22Rv1 (cell line): ENCODE measurements at regions not wholly inside any gene's neighbourhood (a gene's known extent, or its start where the extent isn't known, plus 50 kb on each side); places are given as distances from the start of the nearest gene placed in this dataset.

Experiments
- H3K27ac ChIP-seq: fragments of 450-650 bp; 2 replicates; pipeline ENCODE4 v1.5.1; 2017
- CTCF ChIP-seq: fragments of 450-650 bp; IDR thresholded peaks from 2 replicates; pipeline ENCODE4 v1.5.1; 2017; ENCODE audit warnings: mild to moderate bottlenecking
- ZFX ChIP-seq: fragments of 450-650 bp; IDR thresholded peaks from 2 replicates; pipeline ENCODE4 v1.6.1; 2017; ENCODE audit warnings: antibody characterized with exemption, borderline replicate concordance

GRCh38 chr2:107582487-107582886, 244.2 kb upstream of the RGPD4 start:
- TF ChIP-seq ZFX = no peak
- H3K27ac ChIP-seq = no peak overlapping the region

GRCh38 chr2:107584577-107584976, 242.1 kb upstream of the RGPD4 start:
- no peak for TF ChIP-seq CTCF
- H3K27ac ChIP-seq = no peak overlapping the region

DNA sequence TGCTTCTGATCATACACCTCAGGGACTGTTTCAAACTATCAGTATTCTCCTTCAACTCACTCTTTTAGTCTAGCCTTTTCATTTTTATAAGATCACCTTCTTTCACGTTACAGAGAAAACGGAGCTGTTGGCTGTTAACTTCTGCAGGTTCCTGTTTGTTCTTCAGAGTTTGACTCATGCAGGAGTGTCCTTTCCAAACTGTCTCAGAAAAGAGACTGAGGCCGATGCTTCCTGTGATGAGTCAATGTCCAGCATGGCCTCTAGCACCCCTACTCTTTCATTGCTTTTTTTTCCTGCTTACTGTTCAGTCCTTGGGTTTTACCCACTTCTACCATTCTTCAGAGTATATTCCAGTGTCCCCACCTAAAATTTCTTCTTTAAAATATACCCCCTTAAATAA, 240.8 kb upstream of the RGPD4 start:
- TF ChIP-seq CTCF (no peak), ZFX (no peak)
- H3K27ac ChIP-seq = no peak overlapping the region

- TF ChIP-seq CTCF (no peak), ZFX (no peak)
- H3K27ac ChIP-seq = no peak overlapping the region
Measured at GRCh38 chr2:107588181-107588580, 238.5 kb upstream of the RGPD4 start.

GRCh38 chr2:107589079-107589491, 237.6 kb upstream of the RGPD4 start:
- no peak overlapping the region for H3K27ac ChIP-seq
- TF ChIP-seq CTCF (no peak), ZFX (no peak)

GRCh38 chr2:107591561-107592279, 235.0 kb upstream of the RGPD4 start:
- no peak overlapping the region for H3K27ac ChIP-seq
- TF ChIP-seq CTCF (no peak), ZFX (no peak)

GRCh38 chr2:107592280-107592624, 234.4 kb upstream of the RGPD4 start:
- no peak overlapping the region for H3K27ac ChIP-seq
- no peak for TF ChIP-seq CTCF
- TF ChIP-seq ZFX = no peak

DNA sequence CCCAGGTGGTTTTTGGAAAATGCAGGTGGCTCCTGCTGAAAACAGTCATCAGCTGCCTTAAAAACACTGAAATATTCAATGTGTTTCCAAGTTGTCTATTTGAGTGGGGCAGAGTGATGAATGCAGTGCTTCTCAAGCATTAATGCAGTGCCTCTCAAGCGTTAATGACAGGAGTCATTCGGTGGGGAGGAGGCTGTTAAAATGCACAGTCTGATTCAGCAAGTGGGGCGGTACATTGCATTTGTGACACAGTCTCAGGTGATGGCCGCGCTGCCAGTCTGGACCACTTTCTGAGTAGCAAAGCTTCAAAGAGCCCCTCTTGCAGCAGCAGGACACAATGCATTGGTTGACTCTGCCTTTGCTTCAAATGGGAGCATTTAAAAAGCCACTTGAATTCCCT, 231.4 kb upstream of the RGPD4 start:
- TF ChIP-seq ZFX = no peak
- no peak for TF ChIP-seq CTCF

More for the DNA sequence above, 231.4 kb upstream of the RGPD4 start:
- no peak overlapping the region for H3K27ac ChIP-seq
